ENCODE measurements at regions not wholly inside any gene's neighbourhood (a gene's known extent, or its start where the extent isn't known, plus 50 kb on each side); places are given as distances from the start of the nearest gene placed in this dataset.

DNA sequence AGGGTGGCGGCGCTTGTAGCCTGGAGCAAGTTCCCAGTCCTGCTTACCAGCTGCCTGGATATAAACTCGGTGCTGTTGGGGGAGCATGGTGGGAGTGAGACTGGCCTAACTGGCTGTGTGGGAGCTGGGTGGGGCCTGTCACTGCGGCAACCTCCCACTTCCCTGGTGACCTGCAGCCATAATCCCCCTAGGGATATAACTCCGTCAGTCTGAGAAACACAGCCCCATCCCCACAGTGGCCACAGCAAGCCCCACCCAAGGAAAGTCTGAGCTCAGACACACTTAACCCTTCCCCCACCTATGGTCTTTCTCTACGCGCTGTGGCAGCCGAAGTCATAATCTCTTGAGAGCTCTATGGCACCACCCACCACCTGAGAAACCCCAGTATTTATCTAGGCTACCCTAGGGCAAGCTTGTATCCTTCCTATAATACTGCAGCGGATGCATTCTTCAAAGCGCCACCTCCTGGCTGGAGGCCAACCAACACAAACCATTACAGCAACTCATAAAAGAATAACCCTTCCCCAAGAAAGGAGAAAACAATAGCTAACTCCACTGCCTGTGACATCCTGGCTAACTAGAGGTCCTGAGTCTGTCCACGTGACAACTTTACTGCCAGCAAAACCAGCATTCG lies 57.4 kb downstream of the ZNF648 start:
- DNase-seq (ENCODE audit: low spot score): peak; percentile 40
- no peak overlapping the region for H3K4me3 Mint-ChIP-seq
- POLR2A ChIA-PET: interaction anchor here (0.5 to 1.0 kb wide), 2 partner anchors 25 to 125 kb away, joined by 3 to 4 read pairs; no protein-coding TSS in a partner anchor
- H3K27me3 Mint-ChIP-seq (ENCODE audit: low read depth): no peaks in the 10 kb centered on the region; the same call in 1 of the 2 replicates
- H3K9me3 Mint-ChIP-seq: peaks cover 36% of the 10 kb centered on the region
- peaks cover 20% of the 10 kb centered on the region for H3K36me3 Mint-ChIP-seq
- no peak overlapping the region for H3K27ac Mint-ChIP-seq
- peaks cover 24% of the 10 kb centered on the region for H3K4me1 Mint-ChIP-seq
- TF ChIP-seq NFYB (CRISPR knock-in tag; conservative IDR thresholded peaks at IDR 0.05; ENCODE audit: low read depth): no peak
- CTCF ChIA-PET: interaction anchor here (0.6 to 2.9 kb wide), 21 partner anchors 8 to 981 kb away, joined by 3 to 15 read pairs (median 4); no protein-coding TSS in a partner anchor
- peak; percentile 89 for ATAC-seq

DNA sequence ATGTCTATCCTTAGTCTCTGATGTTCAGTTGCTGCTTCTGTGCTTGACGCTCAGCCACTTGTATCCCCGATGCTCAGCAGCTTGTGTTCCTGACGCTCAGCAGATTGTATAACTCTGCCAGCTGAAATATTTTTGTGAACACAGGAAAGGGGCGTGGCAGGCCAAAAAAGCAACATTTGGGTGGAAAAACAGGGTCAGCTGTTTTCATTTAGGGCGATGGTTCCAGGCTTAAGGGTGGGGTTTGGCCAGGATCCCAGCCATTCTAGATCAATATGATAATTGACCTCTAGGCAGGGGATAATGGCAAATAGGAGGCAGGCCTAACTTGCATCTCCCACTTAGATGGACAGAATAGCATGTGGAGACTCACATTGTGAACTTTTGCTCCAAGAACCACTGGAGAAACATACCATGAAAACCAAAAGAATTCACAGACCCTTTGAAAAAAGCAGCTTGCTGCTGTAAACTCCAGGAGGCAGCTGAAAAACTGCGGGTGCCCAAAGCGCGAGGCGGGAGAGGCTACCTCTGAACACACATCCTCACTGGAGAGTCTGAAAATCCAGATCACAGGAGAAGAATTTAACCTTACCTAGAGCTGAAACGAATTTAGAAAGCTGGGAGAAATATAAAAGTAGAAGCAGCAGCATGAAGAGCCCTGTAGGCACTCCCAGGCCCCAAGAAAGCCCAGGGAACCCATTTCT lies 58.3 kb downstream of the ZNF648 start:
- ChIA-PET POLR2A (no interaction called here), CTCF (interaction anchor here (0.6 to 2.9 kb wide), 8 partner anchors 11 to 747 kb away, joined by 3 to 15 read pairs (median 4); no protein-coding TSS in a partner anchor)
- no peak for ATAC-seq
- no peak for DNase-seq (ENCODE audit: low spot score)
- TF ChIP-seq FOXK1 (CRISPR knock-in tag; IDR thresholded peaks at IDR 0.05): no peak
- TF ChIP-seq, protein P1, sequence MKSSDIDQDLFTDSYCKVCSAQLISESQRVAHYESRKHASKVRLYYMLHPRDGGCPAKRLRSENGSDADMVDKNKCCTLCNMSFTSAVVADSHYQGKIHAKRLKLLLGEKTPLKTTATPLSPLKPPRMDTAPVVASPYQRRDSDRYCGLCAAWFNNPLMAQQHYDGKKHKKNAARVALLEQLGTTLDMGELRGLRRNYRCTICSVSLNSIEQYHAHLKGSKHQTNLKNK (CRISPR knock-in tag; IDR thresholded peaks at IDR 0.05): no peak
- no peak for TF ChIP-seq CBFB (CRISPR knock-in tag; IDR thresholded peaks at IDR 0.05; ENCODE audit: low read depth)
- TF ChIP-seq, protein P2, sequence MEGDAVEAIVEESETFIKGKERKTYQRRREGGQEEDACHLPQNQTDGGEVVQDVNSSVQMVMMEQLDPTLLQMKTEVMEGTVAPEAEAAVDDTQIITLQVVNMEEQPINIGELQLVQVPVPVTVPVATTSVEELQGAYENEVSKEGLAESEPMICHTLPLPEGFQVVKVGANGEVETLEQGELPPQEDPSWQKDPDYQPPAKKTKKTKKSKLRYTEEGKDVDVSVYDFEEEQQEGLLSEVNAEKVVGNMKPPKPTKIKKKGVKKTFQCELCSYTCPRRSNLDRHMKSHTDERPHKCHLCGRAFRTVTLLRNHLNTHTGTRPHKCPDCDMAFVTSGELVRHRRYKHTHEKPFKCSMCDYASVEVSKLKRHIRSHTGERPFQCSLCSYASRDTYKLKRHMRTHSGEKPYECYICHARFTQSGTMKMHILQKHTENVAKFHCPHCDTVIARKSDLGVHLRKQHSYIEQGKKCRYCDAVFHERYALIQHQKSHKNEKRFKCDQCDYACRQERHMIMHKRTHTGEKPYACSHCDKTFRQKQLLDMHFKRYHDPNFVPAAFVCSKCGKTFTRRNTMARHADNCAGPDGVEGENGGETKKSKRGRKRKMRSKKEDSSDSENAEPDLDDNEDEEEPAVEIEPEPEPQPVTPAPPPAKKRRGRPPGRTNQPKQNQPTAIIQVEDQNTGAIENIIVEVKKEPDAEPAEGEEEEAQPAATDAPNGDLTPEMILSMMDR (IDR thresholded peaks at IDR 0.05): no peak
- TF ChIP-seq FOXJ3 (CRISPR knock-in tag; IDR thresholded peaks at IDR 0.05; ENCODE audit: borderline replicate concordance): no peak
- TF ChIP-seq, protein P3, sequence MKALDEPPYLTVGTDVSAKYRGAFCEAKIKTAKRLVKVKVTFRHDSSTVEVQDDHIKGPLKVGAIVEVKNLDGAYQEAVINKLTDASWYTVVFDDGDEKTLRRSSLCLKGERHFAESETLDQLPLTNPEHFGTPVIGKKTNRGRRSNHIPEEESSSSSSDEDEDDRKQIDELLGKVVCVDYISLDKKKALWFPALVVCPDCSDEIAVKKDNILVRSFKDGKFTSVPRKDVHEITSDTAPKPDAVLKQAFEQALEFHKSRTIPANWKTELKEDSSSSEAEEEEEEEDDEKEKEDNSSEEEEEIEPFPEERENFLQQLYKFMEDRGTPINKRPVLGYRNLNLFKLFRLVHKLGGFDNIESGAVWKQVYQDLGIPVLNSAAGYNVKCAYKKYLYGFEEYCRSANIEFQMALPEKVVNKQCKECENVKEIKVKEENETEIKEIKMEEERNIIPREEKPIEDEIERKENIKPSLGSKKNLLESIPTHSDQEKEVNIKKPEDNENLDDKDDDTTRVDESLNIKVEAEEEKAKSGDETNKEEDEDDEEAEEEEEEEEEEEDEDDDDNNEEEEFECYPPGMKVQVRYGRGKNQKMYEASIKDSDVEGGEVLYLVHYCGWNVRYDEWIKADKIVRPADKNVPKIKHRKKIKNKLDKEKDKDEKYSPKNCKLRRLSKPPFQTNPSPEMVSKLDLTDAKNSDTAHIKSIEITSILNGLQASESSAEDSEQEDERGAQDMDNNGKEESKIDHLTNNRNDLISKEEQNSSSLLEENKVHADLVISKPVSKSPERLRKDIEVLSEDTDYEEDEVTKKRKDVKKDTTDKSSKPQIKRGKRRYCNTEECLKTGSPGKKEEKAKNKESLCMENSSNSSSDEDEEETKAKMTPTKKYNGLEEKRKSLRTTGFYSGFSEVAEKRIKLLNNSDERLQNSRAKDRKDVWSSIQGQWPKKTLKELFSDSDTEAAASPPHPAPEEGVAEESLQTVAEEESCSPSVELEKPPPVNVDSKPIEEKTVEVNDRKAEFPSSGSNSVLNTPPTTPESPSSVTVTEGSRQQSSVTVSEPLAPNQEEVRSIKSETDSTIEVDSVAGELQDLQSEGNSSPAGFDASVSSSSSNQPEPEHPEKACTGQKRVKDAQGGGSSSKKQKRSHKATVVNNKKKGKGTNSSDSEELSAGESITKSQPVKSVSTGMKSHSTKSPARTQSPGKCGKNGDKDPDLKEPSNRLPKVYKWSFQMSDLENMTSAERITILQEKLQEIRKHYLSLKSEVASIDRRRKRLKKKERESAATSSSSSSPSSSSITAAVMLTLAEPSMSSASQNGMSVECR (CRISPR knock-in tag; IDR thresholded peaks at IDR 0.05; ENCODE audit: borderline replicate concordance): no peak
- TF ChIP-seq ZNF671 (CRISPR knock-in tag; IDR thresholded peaks at IDR 0.05): no peak
- TF ChIP-seq GABPB1 (CRISPR knock-in tag; IDR thresholded peaks at IDR 0.05): no peak
- TF ChIP-seq FOXP1 (CRISPR knock-in tag; IDR thresholded peaks at IDR 0.05; ENCODE audit: borderline replicate concordance): no peak
- no peak for TF ChIP-seq MXD4 (CRISPR knock-in tag; IDR thresholded peaks at IDR 0.05; ENCODE audit: borderline replicate concordance)
- TF ChIP-seq, protein P4, sequence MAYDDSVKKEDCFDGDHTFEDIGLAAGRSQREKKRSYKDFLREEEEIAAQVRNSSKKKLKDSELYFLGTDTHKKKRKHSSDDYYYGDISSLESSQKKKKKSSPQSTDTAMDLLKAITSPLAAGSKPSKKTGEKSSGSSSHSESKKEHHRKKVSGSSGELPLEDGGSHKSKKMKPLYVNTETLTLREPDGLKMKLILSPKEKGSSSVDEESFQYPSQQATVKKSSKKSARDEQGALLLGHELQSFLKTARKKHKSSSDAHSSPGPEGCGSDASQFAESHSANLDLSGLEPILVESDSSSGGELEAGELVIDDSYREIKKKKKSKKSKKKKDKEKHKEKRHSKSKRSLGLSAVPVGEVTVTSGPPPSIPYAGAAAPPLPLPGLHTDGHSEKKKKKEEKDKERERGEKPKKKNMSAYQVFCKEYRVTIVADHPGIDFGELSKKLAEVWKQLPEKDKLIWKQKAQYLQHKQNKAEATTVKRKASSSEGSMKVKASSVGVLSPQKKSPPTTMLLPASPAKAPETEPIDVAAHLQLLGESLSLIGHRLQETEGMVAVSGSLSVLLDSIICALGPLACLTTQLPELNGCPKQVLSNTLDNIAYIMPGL (CRISPR knock-in tag; IDR thresholded peaks at IDR 0.05): no peak
- no peak for TF ChIP-seq ZBTB21 (CRISPR knock-in tag; IDR thresholded peaks at IDR 0.05; ENCODE audit: borderline replicate concordance)
- no peak for TF ChIP-seq TP53 (CRISPR knock-in tag; IDR thresholded peaks at IDR 0.05)
- Mint-ChIP-seq H3K36me3 (peaks cover 19% of the 10 kb centered on the region), H3K4me1 (peaks cover 24% of the 10 kb centered on the region), H3K27me3 (ENCODE audit: low read depth) (no peaks in the 10 kb centered on the region; the same call in 1 of the 2 replicates), H3K4me3 (no peak overlapping the region), H3K27ac (no peak overlapping the region), H3K9me3 (peaks cover 28% of the 10 kb centered on the region)

Measured in WTC11 (cell line).